Hepatocyte (in vitro differentiated cells): ENCODE measurements at regions not wholly inside any gene's neighbourhood (a gene's known extent, or its start where the extent isn't known, plus 50 kb on each side); places are given as distances from the start of the nearest gene placed in this dataset.

ENCODE experiments used
- EZH2 ChIP-seq: fragments of 200-600 bp; sonication (generic); IDR thresholded peaks from 2 replicates; pipeline ENCODE4 v1.6.1; 2016; ENCODE audit warnings: antibody characterized with exemption, mild to moderate bottlenecking, borderline replicate concordance
- EZH2phosphoT487 ChIP-seq: fragments of 200-600 bp; sonication (generic); IDR thresholded peaks from one replicate; pipeline ENCODE4 v1.6.1; 2018; ENCODE audit warnings: antibody characterized with exemption, mild to moderate bottlenecking, low read depth, moderate library complexity; ENCODE audit not compliant: unreplicated experiment, severe bottlenecking
- TF ChIP-seq, protein P1 (sequence below): fragments of 200-600 bp; sonication (generic); IDR thresholded peaks from 2 replicates; pipeline ENCODE4 v1.5.1; 2016; ENCODE audit warnings: antibody characterized with exemption, mild to moderate bottlenecking; ENCODE audit not compliant: poor library complexity

- TF ChIP-seq, protein P1, sequence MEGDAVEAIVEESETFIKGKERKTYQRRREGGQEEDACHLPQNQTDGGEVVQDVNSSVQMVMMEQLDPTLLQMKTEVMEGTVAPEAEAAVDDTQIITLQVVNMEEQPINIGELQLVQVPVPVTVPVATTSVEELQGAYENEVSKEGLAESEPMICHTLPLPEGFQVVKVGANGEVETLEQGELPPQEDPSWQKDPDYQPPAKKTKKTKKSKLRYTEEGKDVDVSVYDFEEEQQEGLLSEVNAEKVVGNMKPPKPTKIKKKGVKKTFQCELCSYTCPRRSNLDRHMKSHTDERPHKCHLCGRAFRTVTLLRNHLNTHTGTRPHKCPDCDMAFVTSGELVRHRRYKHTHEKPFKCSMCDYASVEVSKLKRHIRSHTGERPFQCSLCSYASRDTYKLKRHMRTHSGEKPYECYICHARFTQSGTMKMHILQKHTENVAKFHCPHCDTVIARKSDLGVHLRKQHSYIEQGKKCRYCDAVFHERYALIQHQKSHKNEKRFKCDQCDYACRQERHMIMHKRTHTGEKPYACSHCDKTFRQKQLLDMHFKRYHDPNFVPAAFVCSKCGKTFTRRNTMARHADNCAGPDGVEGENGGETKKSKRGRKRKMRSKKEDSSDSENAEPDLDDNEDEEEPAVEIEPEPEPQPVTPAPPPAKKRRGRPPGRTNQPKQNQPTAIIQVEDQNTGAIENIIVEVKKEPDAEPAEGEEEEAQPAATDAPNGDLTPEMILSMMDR = no peak
- TF ChIP-seq EZH2 = no peak
- no peak for TF ChIP-seq EZH2phosphoT487
These were observed 78.2 kb downstream of the THNSL2 start for GRCh38 chr2:88248280-88248828.
